ENCODE measurements at regions not wholly inside any gene's neighbourhood (a gene's known extent, or its start where the extent isn't known, plus 50 kb on each side); places are given as distances from the start of the nearest gene placed in this dataset.

GRCh38 chr2:16371751-16372150 is 293.9 kb downstream of the CYRIA start:
- TF ChIP-seq YY1 (IDR thresholded peaks at IDR 0.05; ENCODE audit: insufficient read depth, insufficient read length) (no peak), SUZ12 (IDR thresholded peaks at IDR 0.05; ENCODE audit: extremely low read depth, insufficient read depth, insufficient read length) (no peak)
